ENCODE measurements at regions not wholly inside any gene's neighbourhood (a gene's known extent, or its start where the extent isn't known, plus 50 kb on each side); places are given as distances from the start of the nearest gene placed in this dataset.

GRCh38 chr16:16884451-16884850 is 505.5 kb downstream of the NPIPA7 start:
- peaks cover 15% of the 10 kb centered on the region for H3K4me1 ChIP-seq (ENCODE audit: insufficient read depth, low read length)
- H3K36me3 ChIP-seq (ENCODE audit: insufficient read depth, low read length): no peaks in the 10 kb centered on the region
- H3K27ac ChIP-seq (ENCODE audit: low read depth, low read length): no peak overlapping the region
- H3K9me3 ChIP-seq (ENCODE audit: insufficient read depth, low read depth, low read length): no peaks in the 10 kb centered on the region
- no peak overlapping the region for H3K4me3 ChIP-seq (ENCODE audit: low read length)
- no peak overlapping the region for H3K9ac ChIP-seq (ENCODE audit: low read depth, low read length)
- 93% methylated on average over 1 of the region's 1 CpG for WGBS
- H3K27me3 ChIP-seq (ENCODE audit: insufficient read depth, low read length): no peaks in the 10 kb centered on the region

- H3K36me3 ChIP-seq (ENCODE audit: insufficient read depth, low read length): no peaks in the 10 kb centered on the region
- no peak overlapping the region for H3K27ac ChIP-seq (ENCODE audit: low read depth, low read length)
- no peak overlapping the region for H3K4me3 ChIP-seq (ENCODE audit: low read length)
- H3K27me3 ChIP-seq (ENCODE audit: insufficient read depth, low read length): no peaks in the 10 kb centered on the region
- H3K4me1 ChIP-seq (ENCODE audit: insufficient read depth, low read length): no peaks in the 10 kb centered on the region
- no peak overlapping the region for H3K9ac ChIP-seq (ENCODE audit: low read depth, low read length)
- H3K9me3 ChIP-seq (ENCODE audit: insufficient read depth, low read depth, low read length): no peaks in the 10 kb centered on the region
- WGBS: 94% methylated on average over 4 of the region's 4 CpGs
Observed at GRCh38 chr16:16887193-16887592, 508.3 kb downstream of the NPIPA7 start.

GRCh38 chr16:16890964-16891363 is 512.0 kb downstream of the NPIPA7 start:
- WGBS: 87% methylated on average over 2 of the region's 2 CpGs
- no peak overlapping the region for H3K27ac ChIP-seq (ENCODE audit: low read depth, low read length)

GRCh38 chr16:16904601-16905000 is 525.7 kb downstream of the NPIPA7 start:
- Histone ChIP-seq H3K4me1 (ENCODE audit: insufficient read depth, low read length) (no peaks in the 10 kb centered on the region), H3K9me3 (ENCODE audit: insufficient read depth, low read depth, low read length) (peaks cover 3% of the 10 kb centered on the region; the same call in 1 of the 2 replicates), H3K9ac (ENCODE audit: low read depth, low read length) (no peak overlapping the region), H3K27me3 (ENCODE audit: insufficient read depth, low read length) (no peaks in the 10 kb centered on the region), H3K27ac (ENCODE audit: low read depth, low read length) (no peak overlapping the region), H3K4me3 (ENCODE audit: low read length) (no peak overlapping the region), H3K36me3 (ENCODE audit: insufficient read depth, low read length) (no peaks in the 10 kb centered on the region)
- 100% methylated on average over 1 of the region's 1 CpG for WGBS

More at GRCh38 chr16:16890964-16891363, 512.0 kb downstream of the NPIPA7 start:
- no peaks in the 10 kb centered on the region for H3K27me3 ChIP-seq (ENCODE audit: insufficient read depth, low read length)
- no peak overlapping the region for H3K4me3 ChIP-seq (ENCODE audit: low read length)
- H3K4me1 ChIP-seq (ENCODE audit: insufficient read depth, low read length): no peaks in the 10 kb centered on the region
- no peaks in the 10 kb centered on the region for H3K36me3 ChIP-seq (ENCODE audit: insufficient read depth, low read length)
- no peaks in the 10 kb centered on the region for H3K9me3 ChIP-seq (ENCODE audit: insufficient read depth, low read depth, low read length)
- no peak overlapping the region for H3K9ac ChIP-seq (ENCODE audit: low read depth, low read length)

GRCh38 chr16:16905850-16906249 is 526.9 kb downstream of the NPIPA7 start:
- no peak overlapping the region for H3K9ac ChIP-seq (ENCODE audit: low read depth, low read length)
- H3K36me3 ChIP-seq (ENCODE audit: insufficient read depth, low read length): no peaks in the 10 kb centered on the region
- no peaks in the 10 kb centered on the region for H3K4me1 ChIP-seq (ENCODE audit: insufficient read depth, low read length)
- no peak overlapping the region for H3K27ac ChIP-seq (ENCODE audit: low read depth, low read length)
- H3K4me3 ChIP-seq (ENCODE audit: low read length): no peak overlapping the region
- H3K27me3 ChIP-seq (ENCODE audit: insufficient read depth, low read length): no peaks in the 10 kb centered on the region
- 87% methylated on average over 3 of the region's 3 CpGs for WGBS
- H3K9me3 ChIP-seq (ENCODE audit: insufficient read depth, low read depth, low read length): no peaks in the 10 kb centered on the region

- H3K36me3 ChIP-seq (ENCODE audit: insufficient read depth, low read length): no peaks in the 10 kb centered on the region
- H3K4me3 ChIP-seq (ENCODE audit: low read length): no peak overlapping the region
- H3K9ac ChIP-seq (ENCODE audit: low read depth, low read length): no peak overlapping the region
- H3K4me1 ChIP-seq (ENCODE audit: insufficient read depth, low read length): no peaks in the 10 kb centered on the region
- no peaks in the 10 kb centered on the region; the same call in 1 of the 2 replicates for H3K9me3 ChIP-seq (ENCODE audit: insufficient read depth, low read depth, low read length)
- H3K27ac ChIP-seq (ENCODE audit: low read depth, low read length): no peak overlapping the region
- no peaks in the 10 kb centered on the region for H3K27me3 ChIP-seq (ENCODE audit: insufficient read depth, low read length)
Observed at GRCh38 chr16:16907089-16907488, 528.1 kb downstream of the NPIPA7 start.

- H3K36me3 ChIP-seq (ENCODE audit: insufficient read depth, low read length): no peaks in the 10 kb centered on the region
- H3K9ac ChIP-seq (ENCODE audit: low read depth, low read length): no peak overlapping the region
- no peaks in the 10 kb centered on the region; the same call in 1 of the 2 replicates for H3K9me3 ChIP-seq (ENCODE audit: insufficient read depth, low read depth, low read length)
- H3K4me3 ChIP-seq (ENCODE audit: low read length): no peak overlapping the region
- WGBS: 92% methylated on average over 5 of the region's 5 CpGs
- H3K27ac ChIP-seq (ENCODE audit: low read depth, low read length): no peak overlapping the region
- H3K4me1 ChIP-seq (ENCODE audit: insufficient read depth, low read length): no peaks in the 10 kb centered on the region
- H3K27me3 ChIP-seq (ENCODE audit: insufficient read depth, low read length): no peaks in the 10 kb centered on the region
Observed at GRCh38 chr16:16908077-16908476, 529.1 kb downstream of the NPIPA7 start.

GRCh38 chr16:16909126-16909525 is 530.2 kb downstream of the NPIPA7 start:
- no peaks in the 10 kb centered on the region for H3K27me3 ChIP-seq (ENCODE audit: insufficient read depth, low read length)
- WGBS: 77% methylated on average over 3 of the region's 3 CpGs
- H3K4me1 ChIP-seq (ENCODE audit: insufficient read depth, low read length): no peaks in the 10 kb centered on the region
- no peak overlapping the region for H3K4me3 ChIP-seq (ENCODE audit: low read length)
- H3K27ac ChIP-seq (ENCODE audit: low read depth, low read length): no peak overlapping the region
- H3K36me3 ChIP-seq (ENCODE audit: insufficient read depth, low read length): no peaks in the 10 kb centered on the region
- no peak overlapping the region for H3K9ac ChIP-seq (ENCODE audit: low read depth, low read length)
- no peaks in the 10 kb centered on the region; the same call in 1 of the 2 replicates for H3K9me3 ChIP-seq (ENCODE audit: insufficient read depth, low read depth, low read length)

- no peaks in the 10 kb centered on the region for H3K36me3 ChIP-seq (ENCODE audit: insufficient read depth, low read length)
- H3K9ac ChIP-seq (ENCODE audit: low read depth, low read length): no peak overlapping the region
- no peaks in the 10 kb centered on the region for H3K27me3 ChIP-seq (ENCODE audit: insufficient read depth, low read length)
- H3K27ac ChIP-seq (ENCODE audit: low read depth, low read length): no peak overlapping the region
- no peaks in the 10 kb centered on the region; the same call in 1 of the 2 replicates for H3K9me3 ChIP-seq (ENCODE audit: insufficient read depth, low read depth, low read length)
- no peak overlapping the region for H3K4me3 ChIP-seq (ENCODE audit: low read length)
- H3K4me1 ChIP-seq (ENCODE audit: insufficient read depth, low read length): no peaks in the 10 kb centered on the region
- 97% methylated on average over 1 of the region's 1 CpG for WGBS
Observed at GRCh38 chr16:16910666-16911065, 531.7 kb downstream of the NPIPA7 start.

GRCh38 chr16:16915771-16916170 is 536.8 kb downstream of the NPIPA7 start:
- H3K27ac ChIP-seq (ENCODE audit: low read depth, low read length): no peak overlapping the region
- whole genome bisulfite sequencing: 60% methylated on average over 3 of the region's 3 CpGs
- H3K4me3 ChIP-seq (ENCODE audit: low read length): no peak overlapping the region
- H3K36me3 ChIP-seq (ENCODE audit: insufficient read depth, low read length): no peaks in the 10 kb centered on the region
- no peaks in the 10 kb centered on the region; the same call in 1 of the 2 replicates for H3K9me3 ChIP-seq (ENCODE audit: insufficient read depth, low read depth, low read length)
- no peak overlapping the region for H3K9ac ChIP-seq (ENCODE audit: low read depth, low read length)
- H3K4me1 ChIP-seq (ENCODE audit: insufficient read depth, low read length): no peaks in the 10 kb centered on the region; the same call in 1 of the 2 replicates
- no peaks in the 10 kb centered on the region for H3K27me3 ChIP-seq (ENCODE audit: insufficient read depth, low read length)

- Histone ChIP-seq H3K9ac (ENCODE audit: low read depth, low read length) (no peak overlapping the region), H3K4me3 (ENCODE audit: low read length) (no peak overlapping the region), H3K27me3 (ENCODE audit: insufficient read depth, low read length) (no peaks in the 10 kb centered on the region), H3K9me3 (ENCODE audit: insufficient read depth, low read depth, low read length) (no peaks in the 10 kb centered on the region; the same call in 1 of the 2 replicates), H3K4me1 (ENCODE audit: insufficient read depth, low read length) (no peaks in the 10 kb centered on the region; the same call in 1 of the 2 replicates), H3K36me3 (ENCODE audit: insufficient read depth, low read length) (no peaks in the 10 kb centered on the region), H3K27ac (ENCODE audit: low read depth, low read length) (no peak overlapping the region)
- WGBS: 83% methylated on average over 10 of the region's 10 CpGs
Observed at GRCh38 chr16:16917191-16917785, 538.3 kb downstream of the NPIPA7 start.

- Histone ChIP-seq H3K27ac (ENCODE audit: low read depth, low read length) (no peak overlapping the region), H3K4me1 (ENCODE audit: insufficient read depth, low read length) (no peaks in the 10 kb centered on the region), H3K36me3 (ENCODE audit: insufficient read depth, low read length) (no peaks in the 10 kb centered on the region), H3K9ac (ENCODE audit: low read depth, low read length) (no peak overlapping the region), H3K27me3 (ENCODE audit: insufficient read depth, low read length) (no peaks in the 10 kb centered on the region), H3K9me3 (ENCODE audit: insufficient read depth, low read depth, low read length) (no peaks in the 10 kb centered on the region), H3K4me3 (ENCODE audit: low read length) (no peak overlapping the region)
Observed at GRCh38 chr16:16923479-16923878, 544.5 kb downstream of the NPIPA7 start.

Measured in HUES64 (cell line).